ENCODE measurements at regions not wholly inside any gene's neighbourhood (a gene's known extent, or its start where the extent isn't known, plus 50 kb on each side); places are given as distances from the start of the nearest gene placed in this dataset.

GRCh38 chr3:193033226-193033780, 115.6 kb upstream of the MB21D2 start:
- no peak for TF ChIP-seq CTCF (IDR thresholded peaks at IDR 0.05)
- no peak for TF ChIP-seq ZFX (IDR thresholded peaks at IDR 0.05; ENCODE audit: borderline replicate concordance)
